ENCODE measurements at regions not wholly inside any gene's neighbourhood (a gene's known extent, or its start where the extent isn't known, plus 50 kb on each side); places are given as distances from the start of the nearest gene placed in this dataset.
A peak's percentile ranks its signal among the peaks of the same experiment; 100 is the strongest.

- Histone ChIP-seq H3K4me3 (no peak overlapping the region), H3K9me3 (peaks cover 0 to 5% (median 0%) of the 10 kb centered on the region in 3 donors), H3K4me1 (peaks cover 0 to 6% (median 0%) of the 10 kb centered on the region in 3 donors), H3K36me3 (no peaks in the 10 kb centered on the region), H3K27me3 (no peaks in the 10 kb centered on the region), H3K27ac (peak overlapping the region in 2 of 4 donors; percentile 20 to 33)
- TF ChIP-seq CTCF (IDR thresholded peaks at IDR 0.05): no peak
- TF ChIP-seq POLR2A (IDR thresholded peaks at IDR 0.05): no peak
- peak; percentile 60 for TF ChIP-seq POLR2AphosphoS5 (IDR thresholded peaks at IDR 0.05)
- no peak for TF ChIP-seq EP300 (IDR thresholded peaks at IDR 0.05)
- ATAC-seq: peak; percentile 78
- WGBS, 2 donors (ENCODE audit: low coverage in 1 of 2): 61 to 63% methylated on average over 4 to 5 of the region's 5 CpGs
Observed at GRCh38 chr5:68450245-68450852, 234.8 kb downstream of the PIK3R1 start.

GRCh38 chr5:68452286-68452685 lies 236.7 kb downstream of the PIK3R1 start:
- no peaks in the 10 kb centered on the region for H3K27me3 ChIP-seq
- TF ChIP-seq EP300 (IDR thresholded peaks at IDR 0.05) (no peak), POLR2AphosphoS5 (IDR thresholded peaks at IDR 0.05) (no peak), POLR2A (IDR thresholded peaks at IDR 0.05) (no peak), CTCF (IDR thresholded peaks at IDR 0.05) (no peak)
- no peak for ATAC-seq
- H3K4me1 ChIP-seq: peaks cover 0 to 12% (median 0%) of the 10 kb centered on the region in 3 donors
- H3K27ac ChIP-seq: no peak overlapping the region
- H3K36me3 ChIP-seq: no peaks in the 10 kb centered on the region
- no peak overlapping the region for H3K4me3 ChIP-seq
- 75 to 85% methylated on average over 2 to 3 of the region's 3 CpGs for WGBS, 2 donors (ENCODE audit: low coverage in 1 of 2)
- peaks cover 0 to 5% (median 0%) of the 10 kb centered on the region in 3 donors for H3K9me3 ChIP-seq

- no peak overlapping the region for H3K27ac ChIP-seq
- H3K4me3 ChIP-seq: no peak overlapping the region
- H3K27me3 ChIP-seq: no peaks in the 10 kb centered on the region
- no peaks in the 10 kb centered on the region for H3K36me3 ChIP-seq
- peaks cover 0 to 5% (median 0%) of the 10 kb centered on the region in 3 donors for H3K9me3 ChIP-seq
- ATAC-seq: no peak
- peaks cover 0 to 24% (median 0%) of the 10 kb centered on the region in 3 donors for H3K4me1 ChIP-seq
- TF ChIP-seq POLR2AphosphoS5 (IDR thresholded peaks at IDR 0.05): no peak
- no peak for TF ChIP-seq POLR2A (IDR thresholded peaks at IDR 0.05)
- TF ChIP-seq EP300 (IDR thresholded peaks at IDR 0.05): no peak
- TF ChIP-seq CTCF (IDR thresholded peaks at IDR 0.05): no peak
- WGBS, 2 donors (ENCODE audit: low coverage in 1 of 2): 93 to 100% methylated on average over 2 to 3 of the region's 3 CpGs
Observed at GRCh38 chr5:68454172-68454571, 238.6 kb downstream of the PIK3R1 start.

- H3K27ac ChIP-seq: no peak overlapping the region
- peaks cover 0 to 26% (median 5%) of the 10 kb centered on the region in 3 donors for H3K4me1 ChIP-seq
- no peaks in the 10 kb centered on the region for H3K36me3 ChIP-seq
- no peak overlapping the region for H3K4me3 ChIP-seq
- 88 to 89% methylated on average over 2 of the region's 2 CpGs for WGBS, 2 donors (ENCODE audit: low coverage in 1 of 2)
- peaks cover 0 to 5% (median 0%) of the 10 kb centered on the region in 3 donors for H3K9me3 ChIP-seq
- no peak for ATAC-seq
- H3K27me3 ChIP-seq: no peaks in the 10 kb centered on the region
- TF ChIP-seq POLR2AphosphoS5 (IDR thresholded peaks at IDR 0.05) (no peak), CTCF (IDR thresholded peaks at IDR 0.05) (no peak), POLR2A (IDR thresholded peaks at IDR 0.05) (no peak)
Observed at GRCh38 chr5:68454766-68455165, 239.2 kb downstream of the PIK3R1 start.

- H3K4me3 ChIP-seq: no peak overlapping the region
- H3K27me3 ChIP-seq: no peaks in the 10 kb centered on the region
- TF ChIP-seq POLR2A (IDR thresholded peaks at IDR 0.05): no peak
- no peak for TF ChIP-seq CTCF (IDR thresholded peaks at IDR 0.05)
- TF ChIP-seq POLR2AphosphoS5 (IDR thresholded peaks at IDR 0.05): no peak
- TF ChIP-seq EP300 (IDR thresholded peaks at IDR 0.05): no peak
- no peaks in the 10 kb centered on the region for H3K36me3 ChIP-seq
- ATAC-seq: no peak
- peaks cover 0 to 5% (median 0%) of the 10 kb centered on the region in 3 donors for H3K9me3 ChIP-seq
- no peak overlapping the region for H3K27ac ChIP-seq
- peaks cover 0 to 28% (median 6%) of the 10 kb centered on the region in 3 donors for H3K4me1 ChIP-seq
- WGBS, 2 donors (ENCODE audit: low coverage in 1 of 2): 95 to 100% methylated on average over 1 to 3 of the region's 3 CpGs
Observed at GRCh38 chr5:68455216-68455615, 239.7 kb downstream of the PIK3R1 start.

Measured in gastroesophageal sphincter (tissue), 4 donors.